ENCODE measurements at regions not wholly inside any gene's neighbourhood (a gene's known extent, or its start where the extent isn't known, plus 50 kb on each side); places are given as distances from the start of the nearest gene placed in this dataset.
A peak's percentile ranks its signal among the peaks of the same experiment; 100 is the strongest.

- no peak for DNase-seq (ENCODE audit: low read depth)
These were observed 244.2 kb upstream of the LRIG1 start for GRCh38 chr3:66744986-66745385.

GRCh38 chr3:66747261-66747660 lies 246.4 kb upstream of the LRIG1 start:
- no peak for DNase-seq (ENCODE audit: low read depth)

- no peak for DNase-seq (ENCODE audit: low read depth)
These were observed 246.9 kb upstream of the LRIG1 start for GRCh38 chr3:66747696-66748095.

GRCh38 chr3:66748175-66748876 lies 247.5 kb upstream of the LRIG1 start:
- no peak for DNase-seq (ENCODE audit: low read depth)

- no peak for DNase-seq (ENCODE audit: low read depth)
These were observed 246.3 kb upstream of the KBTBD8 start for GRCh38 chr3:66751842-66752241.

- DNase-seq (ENCODE audit: low read depth), result no peak
These were observed 244.4 kb upstream of the KBTBD8 start for GRCh38 chr3:66753670-66754069.

GRCh38 chr3:66754613-66755012 lies 243.5 kb upstream of the KBTBD8 start:
- DNase-seq (ENCODE audit: low read depth), result no peak

GRCh38 chr3:66755924-66756323 lies 242.2 kb upstream of the KBTBD8 start:
- DNase-seq (ENCODE audit: low read depth), result no peak

- no peak for DNase-seq (ENCODE audit: low read depth)
These were observed 241.6 kb upstream of the KBTBD8 start for GRCh38 chr3:66756468-66757036.

- no peak for DNase-seq (ENCODE audit: low read depth)
These were observed 236.9 kb upstream of the KBTBD8 start for GRCh38 chr3:66761093-66761780.

GRCh38 chr3:66762916-66763693 lies 235.0 kb upstream of the KBTBD8 start:
- peak; percentile 72 for DNase-seq (ENCODE audit: low read depth)

GRCh38 chr3:66778107-66778506 lies 220.0 kb upstream of the KBTBD8 start:
- no peak for DNase-seq (ENCODE audit: low read depth)

GRCh38 chr3:66778777-66779176 lies 219.3 kb upstream of the KBTBD8 start:
- no peak for DNase-seq (ENCODE audit: low read depth)

GRCh38 chr3:66785191-66785909 lies 212.8 kb upstream of the KBTBD8 start:
- DNase-seq (ENCODE audit: low read depth), result no peak

GRCh38 chr3:66789580-66790237 lies 208.4 kb upstream of the KBTBD8 start:
- peak; percentile 68 for DNase-seq (ENCODE audit: low read depth)

- DNase-seq (ENCODE audit: low read depth), result no peak
These were observed 206.0 kb upstream of the KBTBD8 start for GRCh38 chr3:66792086-66792485.

- DNase-seq (ENCODE audit: low read depth), result no peak
These were observed 202.7 kb upstream of the KBTBD8 start for GRCh38 chr3:66795365-66795764.

GRCh38 chr3:66796343-66796742 lies 201.8 kb upstream of the KBTBD8 start:
- DNase-seq (ENCODE audit: low read depth), result no peak

- DNase-seq (ENCODE audit: low read depth), result peak; percentile 30
These were observed 200.1 kb upstream of the KBTBD8 start for GRCh38 chr3:66797889-66798560.

- DNase-seq (ENCODE audit: low read depth), result no peak
These were observed 197.1 kb upstream of the KBTBD8 start for GRCh38 chr3:66800941-66801545.

Measured in RPMI7951 (cell line).